GM21390 (cell line): ENCODE measurements at regions not wholly inside any gene's neighbourhood (a gene's known extent, or its start where the extent isn't known, plus 50 kb on each side); places are given as distances from the start of the nearest gene placed in this dataset.
"Not testable (repeated sequence)": the region's sequence is repeated elsewhere in the genome, so short reads cannot be mapped to it uniquely, and the experiment has no call there.

Experiments
- ATAC-seq: cut with Tn5 transposase; IDR thresholded peaks from one replicate; pipeline ENCODE4 v1.9.1; 2021; ENCODE audit not compliant: unreplicated experiment

DNA sequence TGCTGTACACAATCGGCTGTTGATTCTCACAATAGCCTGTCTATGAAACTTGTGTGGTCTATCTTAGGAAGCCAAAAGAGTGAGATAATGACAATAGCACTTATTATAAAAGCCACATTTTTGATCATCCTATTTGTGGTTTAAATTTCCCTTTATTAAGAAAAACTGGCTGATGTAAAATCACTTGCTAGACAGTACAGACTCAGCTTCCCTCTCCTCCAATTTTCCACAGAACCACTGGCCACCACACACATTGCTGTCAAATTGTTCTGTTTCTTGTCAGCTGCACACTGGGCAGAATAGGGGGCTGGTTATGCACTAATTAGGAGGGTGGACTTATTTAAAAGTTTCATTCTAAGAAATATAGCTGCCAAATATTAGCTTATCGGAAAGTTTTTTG lies 425.9 kb downstream of the EPHA3 start:
- no peak for ATAC-seq

DNA sequence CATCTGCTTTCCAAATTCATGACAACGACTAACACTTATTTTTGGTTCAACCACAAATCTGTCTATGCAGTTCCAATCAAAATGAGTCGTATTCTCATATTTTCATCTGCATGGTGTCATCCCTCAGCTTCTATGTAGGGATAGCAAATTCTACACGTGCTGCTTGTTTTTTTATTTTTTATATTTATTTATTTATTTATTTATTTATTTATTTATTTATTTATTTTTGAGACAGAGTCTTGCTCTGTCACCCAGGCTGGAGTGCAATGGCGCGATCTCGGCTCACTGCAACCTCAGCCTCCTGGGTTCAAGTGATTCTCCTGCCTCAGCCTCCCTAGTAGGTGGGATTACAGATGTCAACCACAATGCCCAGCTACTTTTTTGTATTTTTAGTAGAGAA lies 447.2 kb downstream of the EPHA3 start:
- not testable (repeated sequence) for ATAC-seq

DNA sequence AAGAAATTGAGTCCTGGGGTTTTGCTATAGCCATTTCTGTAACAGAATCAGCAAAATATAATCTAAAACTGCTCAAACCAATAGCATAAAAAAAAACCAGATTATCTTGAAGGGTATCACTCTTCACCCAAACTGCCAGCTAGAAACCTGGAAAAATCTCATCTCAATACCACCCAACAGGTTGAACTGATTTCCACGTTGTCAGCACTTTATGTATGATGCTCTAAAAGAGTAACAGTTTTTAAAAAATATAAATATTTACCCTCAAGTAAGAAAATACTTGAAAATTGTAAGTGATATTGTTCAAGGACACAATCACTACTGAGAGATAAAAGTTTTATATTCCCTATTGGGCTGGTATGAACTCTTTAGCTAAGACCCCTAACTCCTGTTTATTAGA lies 451.3 kb downstream of the EPHA3 start:
- no peak for ATAC-seq

DNA sequence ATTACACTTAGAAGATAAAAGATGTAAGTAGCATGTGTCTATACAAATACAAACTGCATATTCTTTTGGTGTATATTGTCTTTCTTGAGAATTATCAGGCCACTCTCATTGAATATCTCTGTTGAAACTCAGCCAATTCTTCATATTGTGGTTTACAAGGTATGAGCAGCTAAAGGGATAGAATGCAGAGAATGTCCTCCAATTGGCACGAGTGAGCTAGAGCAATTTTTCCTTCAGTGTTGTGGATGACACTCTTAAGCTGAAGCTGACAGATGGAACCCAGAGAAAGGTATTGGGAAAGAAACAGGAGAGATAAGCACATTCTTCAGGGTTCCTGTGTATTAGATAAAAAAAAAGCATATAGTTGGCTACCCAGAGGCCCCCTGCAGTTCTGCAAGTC lies 453.1 kb downstream of the EPHA3 start:
- no peak for ATAC-seq

DNA sequence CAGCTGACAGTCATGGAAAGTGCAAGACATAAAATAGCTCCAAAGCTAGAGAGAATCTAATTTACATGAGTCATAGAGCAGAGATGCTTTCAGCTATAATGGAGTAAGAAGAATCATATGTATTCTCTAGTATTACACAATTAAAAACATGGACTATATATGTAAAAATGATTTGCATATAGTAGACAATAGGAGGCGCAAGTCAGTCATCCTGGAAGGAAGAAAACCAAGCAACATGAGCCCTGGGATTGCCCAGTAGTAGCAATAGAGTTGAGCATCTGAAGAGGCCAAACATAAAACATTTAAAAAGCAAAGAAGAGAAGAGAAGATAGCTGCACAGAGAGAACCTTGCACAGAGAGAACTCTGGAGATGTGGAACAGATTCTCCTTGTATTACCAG lies 455.0 kb downstream of the EPHA3 start:
- no peak for ATAC-seq

DNA sequence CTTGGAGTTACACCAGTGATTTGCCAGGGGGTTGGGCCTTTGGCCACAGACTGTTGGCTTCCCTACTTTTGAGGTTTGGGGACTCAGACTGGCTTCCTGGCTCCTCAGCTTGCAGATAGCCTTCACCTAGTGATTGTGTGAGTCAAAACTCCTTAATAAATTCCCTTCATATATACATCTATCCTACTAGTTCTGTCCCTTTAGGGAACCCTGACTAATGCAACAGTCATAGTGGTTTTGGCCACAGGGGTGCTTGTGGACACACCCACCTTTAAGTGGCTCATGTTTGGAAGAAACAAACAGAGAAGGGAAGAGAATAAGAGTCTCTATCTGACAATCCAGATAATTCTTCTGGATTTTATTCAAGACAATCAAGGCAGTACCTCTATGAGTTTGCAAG lies 457.7 kb downstream of the EPHA3 start:
- no peak for ATAC-seq

DNA sequence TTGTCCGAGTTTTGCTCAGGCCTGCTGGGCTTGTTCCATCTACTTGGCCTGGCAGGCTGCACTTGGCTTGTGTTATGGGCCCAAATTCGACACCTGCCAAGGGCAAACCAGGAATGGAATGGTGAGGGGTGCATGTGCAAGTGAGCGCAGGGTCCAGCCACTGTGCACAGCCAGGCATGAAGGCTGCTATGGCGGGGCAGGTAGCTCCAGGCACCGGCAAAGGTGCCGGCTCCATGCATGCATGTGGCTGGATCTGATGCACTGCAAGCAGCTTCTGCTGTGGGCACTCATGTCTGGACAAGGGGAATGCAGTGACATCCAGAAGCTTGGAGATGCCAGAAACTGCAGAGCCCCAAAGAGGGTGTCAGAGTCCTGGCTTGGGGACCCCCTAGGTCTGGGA lies 463.0 kb downstream of the EPHA3 start:
- no peak for ATAC-seq

DNA sequence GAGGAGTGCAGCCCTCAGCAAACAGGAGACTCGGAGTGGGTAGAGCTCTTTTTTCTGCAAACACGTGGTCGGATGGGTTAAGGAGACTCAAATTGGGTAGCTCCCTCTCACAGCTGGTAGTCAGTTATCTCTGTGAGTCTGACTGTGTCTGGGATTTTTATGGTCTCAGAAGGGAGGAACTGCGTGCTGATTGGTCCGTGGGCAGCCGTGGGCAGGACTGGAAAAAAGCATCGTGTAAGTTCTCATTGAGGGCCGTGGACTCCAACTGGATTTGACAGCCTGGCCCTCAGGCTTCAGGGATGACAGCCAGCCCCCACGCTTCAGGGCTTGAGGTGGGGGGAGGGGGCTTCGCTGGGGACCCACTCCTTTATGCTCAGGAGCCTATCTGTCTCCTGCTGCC lies 463.9 kb downstream of the EPHA3 start:
- ATAC-seq: no peak

DNA sequence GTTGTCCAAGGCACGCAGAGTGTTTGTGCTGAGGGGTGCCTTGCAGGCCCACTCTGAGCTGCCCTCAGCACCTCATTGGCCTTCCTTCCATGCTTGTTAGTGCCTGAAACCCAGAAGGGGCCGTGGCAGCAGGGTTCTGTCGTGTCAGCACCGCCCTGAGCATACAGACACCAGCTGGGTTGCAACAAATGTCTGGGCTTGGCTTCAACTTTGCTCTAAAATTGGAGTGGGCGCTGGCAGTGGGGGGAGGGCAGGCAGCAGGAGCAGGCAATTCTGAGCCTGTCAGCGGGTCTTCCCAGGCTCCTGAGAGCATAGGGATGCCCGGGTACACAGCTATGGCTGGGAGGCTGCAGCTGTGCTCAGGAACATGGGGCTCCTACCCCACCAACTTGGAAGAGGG lies 464.3 kb downstream of the EPHA3 start:
- ATAC-seq: no peak

DNA sequence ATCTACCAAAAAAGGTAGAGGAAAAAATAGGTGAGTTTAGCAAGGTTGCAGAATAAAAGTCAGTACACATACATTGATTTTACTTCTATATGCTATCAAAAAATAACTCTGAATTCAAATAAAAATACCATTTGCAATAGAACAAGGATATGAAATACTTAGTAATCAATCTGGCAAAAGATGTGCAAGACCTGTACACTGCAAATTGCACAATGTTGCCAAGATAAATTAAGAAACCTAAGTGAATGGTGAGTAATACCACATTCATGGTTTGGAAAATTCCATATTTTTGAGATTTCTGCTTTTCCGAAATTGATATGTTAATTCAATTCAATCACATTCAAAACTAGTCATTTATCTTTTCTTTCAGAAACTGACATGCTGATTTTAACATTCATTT lies 464.8 kb downstream of the EPHA3 start:
- ATAC-seq: no peak

DNA sequence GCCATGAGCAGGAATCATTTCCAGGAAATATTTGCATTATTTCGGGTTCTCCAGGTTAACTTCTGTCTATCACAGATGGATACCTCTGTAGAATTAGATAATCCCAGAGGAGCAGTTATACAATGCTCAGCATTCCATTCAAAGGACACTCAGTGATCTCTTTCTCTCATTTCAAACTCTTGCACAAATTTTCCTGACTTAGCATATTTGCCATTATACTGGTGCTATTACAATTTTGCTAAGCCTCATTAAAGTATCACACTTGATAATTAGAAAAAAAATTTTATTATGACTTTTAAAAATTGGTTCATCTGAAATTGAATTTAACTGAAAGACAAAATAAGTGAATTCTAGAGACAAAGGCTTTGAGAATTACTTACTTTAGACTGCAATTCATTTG lies 469.0 kb downstream of the EPHA3 start:
- ATAC-seq: no peak

DNA sequence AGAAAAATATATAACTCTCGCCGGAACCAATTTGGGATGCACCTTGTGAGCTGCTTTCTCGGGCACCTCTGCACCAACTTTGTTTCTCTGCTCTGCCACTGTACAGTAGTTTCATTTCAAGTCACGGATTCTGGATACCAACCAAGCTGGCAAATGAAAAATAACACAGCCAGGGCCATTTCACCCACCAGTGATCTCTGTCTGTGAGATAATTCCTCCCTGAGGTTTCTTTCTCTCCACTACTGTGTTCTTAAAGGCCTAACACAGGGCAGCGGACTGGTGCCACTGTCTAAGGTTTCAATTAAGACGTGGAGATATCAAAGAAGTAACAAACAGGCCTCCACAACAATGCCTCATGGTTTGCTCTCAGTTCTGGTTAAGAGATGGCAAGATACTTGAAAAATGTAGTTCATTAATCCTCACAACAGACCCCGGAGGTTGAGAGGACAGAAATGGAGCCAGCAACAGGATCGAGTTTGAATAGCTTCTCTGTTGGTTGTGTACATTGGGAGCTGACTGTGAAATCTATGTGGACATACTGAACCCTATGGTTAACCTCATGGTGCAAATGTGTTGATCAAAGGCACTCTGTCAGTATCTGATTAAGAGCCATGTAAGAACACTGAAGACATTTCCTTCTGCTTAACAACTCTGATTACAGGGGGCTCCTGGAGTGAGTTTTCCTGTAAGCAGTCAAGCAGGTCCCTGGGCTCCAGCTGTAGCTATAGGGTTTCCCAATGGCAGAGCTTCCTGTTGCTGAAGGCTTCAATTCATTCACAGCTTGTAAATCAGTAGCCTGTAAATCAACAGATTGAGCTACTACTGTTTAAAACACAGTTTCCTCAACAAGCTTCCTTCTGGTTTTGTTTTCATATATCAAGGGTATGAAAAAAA lies 470.5 kb downstream of the EPHA3 start:
- ATAC-seq: no peak

DNA sequence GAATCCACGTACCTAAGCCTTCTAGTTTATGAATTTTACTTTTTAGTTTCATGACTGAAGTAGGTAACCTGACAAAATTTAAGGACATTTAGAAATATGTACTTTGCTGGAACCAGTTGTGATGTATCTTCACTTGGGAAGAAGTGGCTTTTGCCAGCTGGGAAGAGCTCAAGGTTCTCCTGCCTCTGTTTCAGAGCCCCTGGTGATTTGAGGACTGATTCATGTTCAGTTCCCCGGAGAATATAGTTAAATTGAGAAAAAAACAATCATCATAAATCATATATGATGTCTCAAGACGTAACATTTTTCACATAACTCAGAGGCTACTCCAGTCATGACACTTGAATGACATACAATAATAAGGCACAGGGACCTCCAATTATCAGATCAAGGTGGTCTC lies 473.4 kb downstream of the EPHA3 start:
- ATAC-seq: no peak

DNA sequence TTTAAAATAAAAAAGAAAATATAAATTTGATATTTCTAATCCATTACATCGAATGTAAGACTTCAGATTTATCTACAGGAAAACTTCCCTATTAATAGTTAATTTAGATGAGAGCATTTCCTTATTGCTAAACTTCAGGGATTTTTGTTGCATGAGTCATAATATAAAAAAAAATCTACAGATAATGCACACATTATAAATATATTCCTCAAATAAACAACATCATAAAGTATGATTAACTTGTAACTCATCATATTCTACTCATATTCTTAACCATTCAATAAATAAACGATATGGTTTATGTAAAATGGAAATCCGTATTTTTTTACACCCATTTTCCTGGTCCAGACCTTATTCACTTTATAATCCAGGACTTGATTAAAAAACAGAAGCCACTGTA lies 477.0 kb downstream of the EPHA3 start:
- no peak for ATAC-seq

DNA sequence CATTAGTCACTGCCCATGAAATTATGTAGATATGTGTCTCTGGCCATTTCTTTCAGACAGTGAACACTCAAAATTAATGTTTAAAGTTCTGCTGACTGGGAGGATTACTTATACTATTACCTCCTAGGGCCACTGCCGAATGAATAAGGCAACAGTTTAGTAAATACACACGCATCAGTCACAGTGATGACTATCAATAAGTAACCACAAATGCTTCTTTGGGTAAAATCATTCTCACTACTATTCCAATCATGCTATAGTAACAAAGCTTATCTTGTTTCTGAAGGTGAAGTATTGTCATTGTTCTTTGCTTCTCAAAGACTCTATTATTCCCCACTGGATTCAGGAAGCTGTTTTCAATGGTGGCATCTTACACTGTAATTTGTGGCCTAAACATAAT lies 478.8 kb downstream of the EPHA3 start:
- ATAC-seq: no peak

DNA sequence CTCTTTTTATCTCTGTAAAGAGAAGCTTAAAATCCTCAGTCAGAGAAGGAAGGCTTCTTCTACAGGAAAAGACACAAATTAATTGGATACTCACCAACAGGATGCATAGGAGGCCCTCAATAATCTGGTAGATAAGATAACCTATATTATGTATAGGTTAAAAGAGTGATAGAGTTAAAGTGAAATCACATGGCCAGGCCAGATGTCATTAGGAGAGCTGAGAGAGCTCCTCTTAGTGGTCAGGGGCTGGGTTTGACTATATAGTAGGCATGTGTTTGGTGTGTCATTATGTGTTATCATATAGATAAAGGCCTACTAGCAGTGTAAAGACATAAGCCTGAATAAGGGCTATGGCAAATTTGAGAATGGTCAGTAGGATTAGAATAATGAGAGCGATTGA lies 479.3 kb downstream of the EPHA3 start:
- no peak for ATAC-seq

DNA sequence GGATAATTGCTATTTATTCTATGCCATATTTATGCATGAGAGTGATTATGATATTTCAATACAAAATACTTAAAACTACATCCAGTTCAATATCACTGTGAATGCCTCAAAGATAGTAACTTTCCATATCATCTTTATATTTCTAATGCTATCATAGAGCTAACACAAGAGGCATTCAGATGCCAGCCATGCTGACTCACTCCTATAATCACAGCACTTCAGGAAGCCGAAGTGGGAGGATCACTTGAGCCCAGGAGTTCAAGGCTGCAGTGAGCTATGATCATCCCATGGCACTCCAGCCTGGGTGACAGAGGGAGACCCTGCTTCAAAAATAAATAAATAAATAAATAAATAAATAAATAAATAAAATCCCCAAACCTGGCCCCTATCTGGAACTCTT lies 498.7 kb downstream of the EPHA3 start:
- no peak for ATAC-seq

DNA sequence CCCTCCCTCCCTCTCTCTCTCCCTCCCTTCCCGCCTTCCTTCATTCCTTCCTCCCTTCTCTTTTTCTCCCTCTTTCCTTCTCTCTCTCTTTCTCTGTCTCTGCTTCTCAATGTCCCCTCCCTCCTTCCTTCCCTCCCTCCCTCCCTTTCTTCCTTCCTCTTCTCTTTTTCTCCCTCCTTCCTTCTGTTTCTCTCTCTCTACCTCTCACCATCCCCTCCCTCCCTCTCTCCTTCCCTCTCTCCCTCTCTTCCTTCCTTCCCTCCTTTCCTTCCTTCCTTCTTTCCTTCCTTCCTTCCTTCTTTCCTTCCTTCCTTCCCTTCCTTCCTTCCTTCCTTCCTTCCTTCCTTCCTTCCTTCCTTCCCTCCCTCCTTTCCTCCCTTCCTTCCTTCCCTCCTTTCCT lies 504.6 kb downstream of the EPHA3 start:
- no peak for ATAC-seq

DNA sequence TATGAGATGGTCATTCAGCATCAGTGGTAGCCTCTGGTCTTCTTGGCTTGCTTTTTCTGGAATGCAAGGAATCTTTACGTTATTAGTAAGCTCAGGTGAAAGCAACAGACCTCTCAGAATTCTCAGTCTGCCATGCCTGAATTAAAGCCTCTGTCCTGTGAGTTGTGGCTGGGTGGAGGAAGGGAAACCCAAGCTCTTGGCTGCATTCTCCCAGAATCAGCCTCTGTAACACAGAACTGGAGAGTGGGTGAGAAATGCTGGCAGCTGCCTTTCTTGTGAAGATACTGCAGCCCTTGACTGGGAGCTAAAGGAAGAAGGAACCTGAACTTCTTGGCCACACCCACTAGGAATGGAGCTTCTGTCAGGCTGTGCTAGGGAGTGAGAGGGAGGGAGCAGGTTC lies 505.8 kb downstream of the EPHA3 start:
- ATAC-seq: no peak

DNA sequence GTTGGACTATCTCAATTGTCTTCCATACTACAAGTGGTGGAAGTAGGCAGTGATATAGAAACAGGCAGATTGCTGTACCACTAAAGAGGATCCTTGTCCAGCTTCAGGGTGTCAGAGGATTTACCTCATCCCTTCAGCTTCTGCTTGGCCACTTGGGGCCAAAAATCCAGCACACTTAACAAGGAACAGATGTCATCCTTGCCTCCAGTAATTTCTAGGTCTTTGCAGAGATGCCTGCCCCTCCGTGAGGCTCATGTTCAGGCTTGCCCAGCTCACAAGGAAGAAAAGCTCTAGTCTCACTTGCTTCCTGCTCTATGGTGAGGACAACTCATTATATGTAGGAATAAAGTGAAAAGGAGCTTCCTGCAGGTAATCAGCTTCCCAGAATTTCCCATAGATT lies 510.3 kb downstream of the EPHA3 start:
- ATAC-seq: no peak

DNA sequence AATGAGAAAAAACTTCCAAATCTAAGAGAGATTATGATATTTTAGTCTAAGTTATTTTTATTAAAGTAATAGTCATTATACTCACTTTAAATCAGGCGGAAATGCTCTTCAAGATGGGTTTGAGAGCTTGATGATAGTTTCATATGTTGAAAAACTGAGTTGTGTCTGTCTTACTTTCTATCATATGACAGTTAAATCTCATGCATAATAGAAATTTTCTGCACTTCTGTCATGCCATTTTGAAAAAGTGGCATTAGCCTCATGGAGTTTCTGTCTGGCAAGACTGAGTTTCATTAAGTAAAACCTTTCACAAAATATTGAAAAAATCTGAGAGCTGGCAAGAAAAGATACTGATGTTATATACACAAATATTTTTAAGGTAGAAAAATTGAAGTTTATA lies 511.8 kb downstream of the EPHA3 start:
- no peak for ATAC-seq

DNA sequence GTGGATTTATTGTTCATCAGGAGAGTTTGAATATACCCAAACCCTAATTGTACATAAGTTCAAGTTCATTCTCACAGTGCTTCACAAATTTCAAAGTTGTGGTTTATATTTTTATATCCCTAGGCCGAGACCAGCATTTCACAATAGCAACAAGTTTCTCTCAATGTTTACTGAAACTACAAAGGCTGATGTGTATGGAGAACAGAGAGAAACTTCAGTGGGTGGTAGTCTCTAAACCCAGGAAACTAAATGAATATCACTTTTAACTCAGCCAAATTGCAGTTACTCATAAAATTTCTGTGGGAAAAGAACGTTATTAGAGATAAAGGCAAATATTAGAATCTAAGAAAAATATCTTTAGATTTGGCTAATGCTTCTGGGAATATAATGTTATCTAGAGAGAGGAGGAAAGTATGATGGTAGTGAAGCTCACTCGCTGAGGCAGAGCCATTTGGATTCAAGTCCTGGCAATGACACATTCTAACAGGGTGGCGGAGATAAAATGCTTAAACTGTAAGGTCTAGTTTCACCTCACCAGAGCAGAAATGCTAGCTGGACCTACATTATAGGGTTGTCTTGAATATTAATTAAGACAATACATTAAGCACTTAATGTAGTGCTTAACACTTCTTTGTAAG lies 514.8 kb downstream of the EPHA3 start:
- ATAC-seq: no peak

DNA sequence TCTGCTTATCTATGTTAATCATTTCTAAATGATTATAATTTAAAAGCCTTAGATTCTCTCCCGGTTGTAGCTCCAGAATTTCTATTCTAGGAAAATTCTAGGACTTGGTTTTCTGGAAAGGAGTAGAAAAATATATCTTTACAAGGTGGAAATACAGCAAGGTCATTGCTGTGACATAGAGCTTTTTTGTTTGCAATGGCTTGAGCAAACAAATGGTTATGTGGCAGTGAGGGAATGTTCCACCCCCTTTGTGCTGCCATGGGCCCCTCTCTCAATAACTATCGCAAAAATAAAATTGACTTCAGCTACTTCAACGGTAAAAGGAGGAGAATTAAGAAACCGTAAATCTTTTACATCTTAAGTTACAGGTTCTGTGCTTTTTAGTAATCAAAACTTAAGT lies 517.1 kb downstream of the EPHA3 start:
- ATAC-seq: no peak
